ENCODE measurements at regions not wholly inside any gene's neighbourhood (a gene's known extent, or its start where the extent isn't known, plus 50 kb on each side); places are given as distances from the start of the nearest gene placed in this dataset.

DNA sequence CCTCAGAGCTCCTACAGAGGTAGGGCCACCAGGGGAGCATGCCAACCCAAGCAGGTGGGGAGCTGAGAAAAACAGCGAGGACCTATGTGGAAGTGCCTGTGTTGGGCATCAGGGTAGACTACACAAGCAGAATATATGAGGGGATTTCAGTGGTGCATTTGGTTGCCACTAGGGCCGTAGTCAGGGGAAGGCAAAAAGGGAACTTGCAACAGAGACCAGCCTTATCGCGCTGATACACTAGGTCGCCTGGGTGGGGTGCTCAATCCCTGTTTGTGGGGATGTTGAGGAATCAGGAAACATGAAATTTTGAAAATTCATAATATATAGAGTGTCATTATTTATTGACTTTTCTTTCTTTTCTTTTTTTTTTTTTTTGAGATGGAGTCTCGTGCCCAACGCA, 370.9 kb upstream of the PRR16 start:
- no peak overlapping the region for H3K18ac ChIP-seq (ENCODE audit: low read length)
- no peaks in the 10 kb centered on the region for H3K36me3 ChIP-seq (ENCODE audit: control insufficient read depth, insufficient read depth, low read length)
- H3K27me3 ChIP-seq (ENCODE audit: insufficient read depth, low read length, poor library complexity) = no peaks in the 10 kb centered on the region
- no peak overlapping the region for H3K23ac ChIP-seq (ENCODE audit: low read length)
- no peaks in the 10 kb centered on the region for H3K79me1 ChIP-seq (ENCODE audit: low read length)
- no CpG with 5 or more reads among the region's 7 CpGs for WGBS (ENCODE audit: extremely low coverage, insufficient coverage, low lambda C conversion rate)
- no peak overlapping the region for H2BK15ac ChIP-seq (replicated peaks; ENCODE audit: low read depth)
- H2BK120ac ChIP-seq (ENCODE audit: low read depth, low read length) = no peak overlapping the region
- no peak overlapping the region for H3K56ac ChIP-seq (ENCODE audit: low read length)
- no peak overlapping the region for H4K8ac ChIP-seq (ENCODE audit: low read depth, low read length)
- no peaks in the 10 kb centered on the region for H3K4me1 ChIP-seq (ENCODE audit: control insufficient read depth, low read depth, low read length)
- DNase-seq = peak; percentile 28
- H3K4me2 ChIP-seq (ENCODE audit: low read length) = no peak overlapping the region
- no peak overlapping the region for H2AK5ac ChIP-seq (ENCODE audit: low read length)
- no peak overlapping the region for H3K4ac ChIP-seq (ENCODE audit: low read depth, low read length)
- no peak overlapping the region for H3K27ac ChIP-seq (ENCODE audit: low read depth, low read length)
- H2BK5ac ChIP-seq (ENCODE audit: low read length) = no peak overlapping the region
- H3K4me3 ChIP-seq (ENCODE audit: low read length) = no peak overlapping the region
- no peaks in the 10 kb centered on the region for H3K79me2 ChIP-seq (ENCODE audit: control insufficient read depth, insufficient read depth, low read length)
- no peak overlapping the region for H3K9ac ChIP-seq (ENCODE audit: low read length)
- H4K5ac ChIP-seq (ENCODE audit: low read length) = no peak overlapping the region

DNA sequence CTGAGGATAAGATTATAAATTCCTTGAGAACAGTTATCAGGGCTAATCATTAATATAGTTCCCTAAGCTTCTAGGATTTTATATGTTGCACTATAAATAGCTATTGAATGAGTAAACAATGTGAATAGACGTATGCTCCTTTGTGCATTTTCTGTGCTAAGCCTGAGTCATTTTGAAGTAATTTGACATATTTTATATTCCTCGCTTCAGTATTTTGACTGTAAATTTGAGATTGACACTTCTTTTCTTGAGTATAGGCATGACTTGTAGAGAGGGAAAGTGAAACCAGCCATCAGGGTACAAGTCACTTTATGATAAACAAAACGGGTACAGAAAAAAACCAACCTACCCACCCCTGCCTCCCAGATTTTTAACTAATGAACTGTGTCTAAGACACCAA, 367.7 kb upstream of the PRR16 start:
- no peak overlapping the region for H3K18ac ChIP-seq (ENCODE audit: low read length)
- H2AK5ac ChIP-seq (ENCODE audit: low read length) = no peak overlapping the region
- H3K4me1 ChIP-seq (ENCODE audit: control insufficient read depth, low read depth, low read length) = no peaks in the 10 kb centered on the region
- no peak overlapping the region for H3K56ac ChIP-seq (ENCODE audit: low read length)
- H3K9ac ChIP-seq (ENCODE audit: low read length) = no peak overlapping the region
- no CpG with 5 or more reads among the region's 3 CpGs for WGBS (ENCODE audit: extremely low coverage, insufficient coverage, low lambda C conversion rate)
- no peak overlapping the region for H3K4ac ChIP-seq (ENCODE audit: low read depth, low read length)
- no peaks in the 10 kb centered on the region for H3K36me3 ChIP-seq (ENCODE audit: control insufficient read depth, insufficient read depth, low read length)
- no peaks in the 10 kb centered on the region for H3K79me1 ChIP-seq (ENCODE audit: low read length)
- H3K4me2 ChIP-seq (ENCODE audit: low read length) = no peak overlapping the region
- no peak overlapping the region for H4K5ac ChIP-seq (ENCODE audit: low read length)
- no peaks in the 10 kb centered on the region for H3K27me3 ChIP-seq (ENCODE audit: insufficient read depth, low read length, poor library complexity)
- H3K79me2 ChIP-seq (ENCODE audit: control insufficient read depth, insufficient read depth, low read length) = no peaks in the 10 kb centered on the region
- no peak overlapping the region for H2BK15ac ChIP-seq (replicated peaks; ENCODE audit: low read depth)
- H4K8ac ChIP-seq (ENCODE audit: low read depth, low read length) = no peak overlapping the region
- H2BK5ac ChIP-seq (ENCODE audit: low read length) = no peak overlapping the region
- H3K23ac ChIP-seq (ENCODE audit: low read length) = no peak overlapping the region
- H2BK120ac ChIP-seq (ENCODE audit: low read depth, low read length) = no peak overlapping the region
- DNase-seq = no peak
- no peak overlapping the region for H3K4me3 ChIP-seq (ENCODE audit: low read length)
- H3K27ac ChIP-seq (ENCODE audit: low read depth, low read length) = no peak overlapping the region

DNA sequence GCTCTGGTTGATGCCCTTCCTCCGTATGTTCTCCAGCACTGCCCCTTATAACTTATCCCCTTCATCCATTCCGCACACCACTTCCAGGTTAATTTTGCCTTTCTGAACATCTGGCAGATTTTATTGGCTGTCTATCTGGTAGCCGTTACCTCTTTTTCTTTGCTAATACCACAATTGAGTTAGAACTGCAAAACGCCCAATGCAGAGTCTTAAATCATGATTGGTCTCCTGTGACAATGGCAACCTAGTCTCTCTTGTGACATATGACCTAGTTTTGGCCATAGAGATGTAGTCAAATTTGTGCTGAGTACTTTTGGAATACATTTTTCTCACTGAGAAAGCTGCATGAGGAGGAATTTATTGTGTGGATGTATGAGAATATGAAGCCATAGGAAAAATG, 365.7 kb upstream of the PRR16 start:
- Histone ChIP-seq H4K8ac (ENCODE audit: low read depth, low read length) (no peak overlapping the region), H3K27ac (ENCODE audit: low read depth, low read length) (no peak overlapping the region), H3K9ac (ENCODE audit: low read length) (no peak overlapping the region), H3K23ac (ENCODE audit: low read length) (no peak overlapping the region), H2BK5ac (ENCODE audit: low read length) (no peak overlapping the region), H3K79me2 (ENCODE audit: control insufficient read depth, insufficient read depth, low read length) (no peaks in the 10 kb centered on the region), H2BK120ac (ENCODE audit: low read depth, low read length) (no peak overlapping the region), H3K56ac (ENCODE audit: low read length) (no peak overlapping the region), H4K5ac (ENCODE audit: low read length) (no peak overlapping the region), H3K18ac (ENCODE audit: low read length) (no peak overlapping the region), H3K36me3 (ENCODE audit: control insufficient read depth, insufficient read depth, low read length) (no peaks in the 10 kb centered on the region), H2BK15ac (replicated peaks; ENCODE audit: low read depth) (no peak overlapping the region), H3K79me1 (ENCODE audit: low read length) (no peaks in the 10 kb centered on the region), H3K4me2 (ENCODE audit: low read length) (no peak overlapping the region), H3K27me3 (ENCODE audit: insufficient read depth, low read length, poor library complexity) (no peaks in the 10 kb centered on the region), H3K4me1 (ENCODE audit: control insufficient read depth, low read depth, low read length) (no peaks in the 10 kb centered on the region), H2AK5ac (ENCODE audit: low read length) (no peak overlapping the region), H3K4ac (ENCODE audit: low read depth, low read length) (no peak overlapping the region), H3K4me3 (ENCODE audit: low read length) (no peak overlapping the region)
- DNase-seq = no peak
- no CpG with 5 or more reads among the region's 4 CpGs for WGBS (ENCODE audit: extremely low coverage, insufficient coverage, low lambda C conversion rate)

DNA sequence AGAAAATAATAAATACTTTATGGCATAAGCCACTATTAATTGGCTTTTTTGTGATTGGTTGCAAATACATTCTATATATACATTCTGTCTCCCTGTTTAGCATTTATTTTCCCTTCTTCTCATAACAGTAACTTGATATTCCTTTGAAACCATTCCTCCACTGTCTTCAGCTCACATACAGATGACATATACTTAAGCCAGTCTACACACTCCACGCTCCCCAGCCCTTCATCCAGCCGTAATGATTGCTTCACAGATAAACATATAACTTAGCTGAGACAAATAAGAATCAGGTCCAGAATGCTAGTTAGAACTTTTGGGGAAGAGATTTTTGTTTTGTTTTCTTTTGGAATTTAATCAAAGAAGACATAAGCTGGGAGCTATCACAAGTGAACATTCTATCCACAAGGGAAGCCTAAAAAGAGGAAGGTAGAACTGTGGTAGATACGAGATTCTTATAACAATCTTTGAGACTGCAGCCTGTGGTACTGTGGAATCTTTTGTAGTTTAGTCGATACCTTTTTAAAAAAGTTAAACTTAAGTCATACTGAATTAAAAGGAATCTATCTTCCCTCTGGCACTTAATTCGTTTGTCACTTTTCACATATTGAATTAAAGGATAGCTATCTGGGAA, 365.1 kb upstream of the PRR16 start:
- no peaks in the 10 kb centered on the region for H3K79me1 ChIP-seq (ENCODE audit: low read length)
- no peak overlapping the region for H2BK120ac ChIP-seq (ENCODE audit: low read depth, low read length)
- H4K5ac ChIP-seq (ENCODE audit: low read length) = no peak overlapping the region
- no peaks in the 10 kb centered on the region for H3K79me2 ChIP-seq (ENCODE audit: control insufficient read depth, insufficient read depth, low read length)
- no peaks in the 10 kb centered on the region for H3K4me1 ChIP-seq (ENCODE audit: control insufficient read depth, low read depth, low read length)
- DNase-seq = no peak
- no peak overlapping the region for H3K18ac ChIP-seq (ENCODE audit: low read length)
- no peaks in the 10 kb centered on the region for H3K27me3 ChIP-seq (ENCODE audit: insufficient read depth, low read length, poor library complexity)
- H3K4me2 ChIP-seq (ENCODE audit: low read length) = no peak overlapping the region
- H3K4me3 ChIP-seq (ENCODE audit: low read length) = no peak overlapping the region
- no peak overlapping the region for H3K23ac ChIP-seq (ENCODE audit: low read length)
- no peaks in the 10 kb centered on the region for H3K36me3 ChIP-seq (ENCODE audit: control insufficient read depth, insufficient read depth, low read length)
- no peak overlapping the region for H3K9ac ChIP-seq (ENCODE audit: low read length)
- no peak overlapping the region for H2BK15ac ChIP-seq (replicated peaks; ENCODE audit: low read depth)
- H3K56ac ChIP-seq (ENCODE audit: low read length) = no peak overlapping the region
- H2BK5ac ChIP-seq (ENCODE audit: low read length) = no peak overlapping the region
- WGBS (ENCODE audit: extremely low coverage, insufficient coverage, low lambda C conversion rate) = no CpG with 5 or more reads among the region's 5 CpGs
- H3K27ac ChIP-seq (ENCODE audit: low read depth, low read length) = no peak overlapping the region
- no peak overlapping the region for H2AK5ac ChIP-seq (ENCODE audit: low read length)
- H4K8ac ChIP-seq (ENCODE audit: low read depth, low read length) = no peak overlapping the region
- H3K4ac ChIP-seq (ENCODE audit: low read depth, low read length) = no peak overlapping the region

DNA sequence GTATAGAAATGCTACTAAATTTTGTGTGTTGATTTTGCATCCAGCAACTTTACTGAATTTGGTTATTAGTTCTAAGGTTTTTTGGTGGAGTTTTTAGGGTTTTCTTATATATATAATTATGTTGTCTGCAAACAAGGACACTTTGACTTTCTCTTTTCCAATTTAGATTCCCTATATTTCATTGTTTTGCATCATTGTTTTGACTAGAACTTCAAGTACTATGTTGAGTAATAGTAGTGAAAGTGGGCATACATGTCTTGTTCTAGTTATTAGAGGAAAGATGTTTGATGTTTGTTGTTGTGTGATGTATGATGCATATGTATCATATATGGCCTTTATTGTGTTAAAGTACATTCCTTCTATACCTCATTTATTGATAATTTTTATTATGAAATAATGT, 362.3 kb upstream of the PRR16 start:
- Histone ChIP-seq H2AK5ac (ENCODE audit: low read length) (no peak overlapping the region), H4K8ac (ENCODE audit: low read depth, low read length) (no peak overlapping the region), H3K4ac (ENCODE audit: low read depth, low read length) (no peak overlapping the region), H3K23ac (ENCODE audit: low read length) (no peak overlapping the region), H3K9ac (ENCODE audit: low read length) (no peak overlapping the region), H3K27me3 (ENCODE audit: insufficient read depth, low read length, poor library complexity) (no peaks in the 10 kb centered on the region), H2BK5ac (ENCODE audit: low read length) (no peak overlapping the region), H2BK120ac (ENCODE audit: low read depth, low read length) (no peak overlapping the region), H4K5ac (ENCODE audit: low read length) (no peak overlapping the region), H3K4me2 (ENCODE audit: low read length) (no peak overlapping the region), H3K4me1 (ENCODE audit: control insufficient read depth, low read depth, low read length) (no peaks in the 10 kb centered on the region), H3K36me3 (ENCODE audit: control insufficient read depth, insufficient read depth, low read length) (no peaks in the 10 kb centered on the region), H3K4me3 (ENCODE audit: low read length) (no peak overlapping the region), H3K79me1 (ENCODE audit: low read length) (no peaks in the 10 kb centered on the region), H3K18ac (ENCODE audit: low read length) (no peak overlapping the region), H2BK15ac (replicated peaks; ENCODE audit: low read depth) (no peak overlapping the region), H3K27ac (ENCODE audit: low read depth, low read length) (no peak overlapping the region), H3K56ac (ENCODE audit: low read length) (no peak overlapping the region), H3K79me2 (ENCODE audit: control insufficient read depth, insufficient read depth, low read length) (no peaks in the 10 kb centered on the region)
- DNase-seq = no peak

DNA sequence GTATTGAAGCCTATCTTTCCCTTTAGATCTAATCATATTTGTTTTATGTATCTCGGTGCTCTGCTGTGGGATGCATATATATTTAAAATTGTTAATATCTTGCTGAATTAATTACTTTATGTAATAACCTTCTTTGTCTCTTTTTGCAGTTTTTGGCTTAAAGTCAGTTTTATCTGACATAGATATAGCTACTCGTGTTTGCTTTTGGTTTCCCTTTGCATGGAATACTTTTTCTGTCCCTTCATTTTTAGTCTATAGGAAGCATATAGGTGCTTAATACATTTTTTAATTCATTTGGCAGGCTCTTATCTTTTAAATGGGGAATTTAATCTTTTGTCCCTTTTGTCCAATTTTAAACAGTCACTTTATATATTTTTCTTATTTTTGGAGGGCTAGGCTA, 360.6 kb upstream of the PRR16 start:
- Histone ChIP-seq H3K18ac (ENCODE audit: low read length) (no peak overlapping the region), H2BK120ac (ENCODE audit: low read depth, low read length) (no peak overlapping the region), H3K79me1 (ENCODE audit: low read length) (no peaks in the 10 kb centered on the region), H3K4ac (ENCODE audit: low read depth, low read length) (no peak overlapping the region), H3K79me2 (ENCODE audit: control insufficient read depth, insufficient read depth, low read length) (no peaks in the 10 kb centered on the region), H2AK5ac (ENCODE audit: low read length) (no peak overlapping the region), H2BK5ac (ENCODE audit: low read length) (no peak overlapping the region), H4K8ac (ENCODE audit: low read depth, low read length) (no peak overlapping the region), H3K4me2 (ENCODE audit: low read length) (no peak overlapping the region), H3K56ac (ENCODE audit: low read length) (no peak overlapping the region), H3K23ac (ENCODE audit: low read length) (no peak overlapping the region), H3K27me3 (ENCODE audit: insufficient read depth, low read length, poor library complexity) (no peaks in the 10 kb centered on the region), H2BK15ac (replicated peaks; ENCODE audit: low read depth) (no peak overlapping the region), H4K5ac (ENCODE audit: low read length) (no peak overlapping the region), H3K4me1 (ENCODE audit: control insufficient read depth, low read depth, low read length) (no peaks in the 10 kb centered on the region), H3K4me3 (ENCODE audit: low read length) (no peak overlapping the region), H3K36me3 (ENCODE audit: control insufficient read depth, insufficient read depth, low read length) (no peaks in the 10 kb centered on the region), H3K9ac (ENCODE audit: low read length) (no peak overlapping the region), H3K27ac (ENCODE audit: low read depth, low read length) (no peak overlapping the region)
- DNase-seq = no peak
- WGBS (ENCODE audit: extremely low coverage, insufficient coverage, low lambda C conversion rate) = no CpG with 5 or more reads among the region's 2 CpGs

Data from mesendoderm (in vitro differentiated cells).